GM12878 (cell line): ENCODE measurements at regions not wholly inside any gene's neighbourhood (a gene's known extent, or its start where the extent isn't known, plus 50 kb on each side); places are given as distances from the start of the nearest gene placed in this dataset.

ENCODE experiments used
- ATAC-seq: fragments of 200-7000 bp; cut with Tn5 transposase; 3 replicates; pipeline ENCODE4 v1.9.1; 2020; ENCODE audit warnings: mild to moderate bottlenecking, moderate library complexity
- BruUV-seq: library from RNA; stranded (reverse); fragments of 400-500 nt; replicated peaks from 2 replicates; lab custom pipeline; 2021; lab: Mats Ljungman, UMichigan
- CTCF ChIA-PET: fragments of 300-600 bp; sonication (Branson Sonifier 250); formaldehyde crosslinking; extraction: SDS; loops from one replicate; lab custom pipeline; 2021; ENCODE audit warnings: inconsistent platforms; lab: Yijun Ruan, JAX
- POLR2A ChIA-PET: fragments of 350-600 bp; formaldehyde crosslinking; extraction: SDS; loops from one replicate; lab custom pipeline; 2021; ENCODE audit warnings: inconsistent platforms; lab: Charles Lee
- RAD21 ChIA-PET: fragments of 300-600 bp; sonication (Branson Sonifier 250); formaldehyde crosslinking; loops from one replicate; lab custom pipeline; 2023; ENCODE audit warnings: antibody characterized with exemption; ENCODE audit not compliant: unreplicated experiment; lab: Charles Lee
- SMC1A ChIA-PET: fragments of 300-600 bp; sonication (Branson Sonifier 250); formaldehyde crosslinking; loops from one replicate; lab custom pipeline; 2023; ENCODE audit not compliant: unreplicated experiment, uncharacterized antibody; lab: Charles Lee
- DNase-seq: peaks from one replicate; pipeline ENCODE4 v3.0.0-alpha.2; 2011; ENCODE audit warnings: low read depth, low spot score
- FAIRE-seq: peaks from 3 replicates; lab custom pipeline; 2011; peaks lifted over from hg19 to GRCh38; lab: Jason Lieb, UNC
- H2AFZ ChIP-seq: 2 replicates; pipeline ENCODE4 v1.6.0; 2011; ENCODE audit warnings: low read depth, low read length, control low read depth; ENCODE audit not compliant: control insufficient read depth
- H3K27ac ChIP-seq: 2 replicates; pipeline ENCODE4 v1.5.1; 2011; ENCODE audit warnings: control low read depth; ENCODE audit not compliant: control insufficient read depth, insufficient read depth
- H3K27me3 ChIP-seq, 2 experiments: replicated peaks in 1 of 2; 2 replicates each; pipeline versions ENCODE4 v1.6.0 to v1.6.1; 2011; ENCODE audit warnings: low read length in 1 of 2; ENCODE audit not compliant: control insufficient read depth in 2 of 2, insufficient read depth in 2 of 2
- H3K36me3 ChIP-seq, 2 experiments: 2 replicates each; pipeline ENCODE4 v1.5.1; 2011; ENCODE audit warnings: low read length in 1 of 2; ENCODE audit not compliant: control insufficient read depth in 2 of 2, insufficient read depth in 2 of 2
- H3K4me1 ChIP-seq: 2 replicates; pipeline ENCODE4 v1.6.1; 2011; ENCODE audit warnings: mild to moderate bottlenecking, low read length, moderate library complexity, mixed read lengths; ENCODE audit not compliant: control insufficient read depth, insufficient read depth
- H3K4me2 ChIP-seq: 2 replicates; pipeline ENCODE4 v1.6.0; 2011; ENCODE audit warnings: control low read depth; ENCODE audit not compliant: control insufficient read depth, insufficient read depth
- H3K4me3 ChIP-seq: fragments of 200-600 bp; sonication (generic); 2 replicates; pipeline ENCODE4 v1.5.1; 2016
- H3K79me2 ChIP-seq: 2 replicates; pipeline ENCODE4 v1.6.0; 2011; ENCODE audit warnings: low read length; ENCODE audit not compliant: control insufficient read depth, insufficient read depth
- H3K9ac ChIP-seq: 2 replicates; pipeline ENCODE4 v1.8.0; 2011; ENCODE audit warnings: low read length, control low read depth, mixed read lengths; ENCODE audit not compliant: control insufficient read depth, insufficient read depth
- H3K9me3 ChIP-seq: replicated peaks from 3 replicates; pipeline ENCODE4 v1.5.1; 2011; ENCODE audit warnings: mild to moderate bottlenecking, low read length; ENCODE audit not compliant: control insufficient read depth, insufficient read depth
- H4K20me1 ChIP-seq: 2 replicates; pipeline ENCODE4 v1.6.0; 2011; ENCODE audit not compliant: control insufficient read depth, insufficient read depth
- HDAC2 ChIP-seq: fragments of 200-600 bp; sonication (generic); IDR thresholded peaks from 2 replicates; pipeline ENCODE4 v1.6.1; 2017
- IKZF2 ChIP-seq, 2 experiments: fragments of 450-650 bp; IDR thresholded peaks; 2 replicates each; pipeline ENCODE4 v1.6.1; 2017; ENCODE audit warnings: mild to moderate bottlenecking in 2 of 2, moderate library complexity in 2 of 2
- IRF4 ChIP-seq: IDR thresholded peaks from 2 replicates; pipeline ENCODE4 v1.6.1; 2011; ENCODE audit warnings: low read depth, low read length
- KAT2A ChIP-seq: conservative IDR thresholded peaks from 2 replicates; pipeline ENCODE4 v1.6.1; 2011; ENCODE audit warnings: low read depth, low read length; ENCODE audit not compliant: control insufficient read depth
- MEF2B ChIP-seq: fragments of 450-650 bp; IDR thresholded peaks from 2 replicates; pipeline ENCODE4 v1.6.1; 2018; ENCODE audit warnings: mild to moderate bottlenecking, moderate library complexity; ENCODE audit not compliant: partially characterized antibody, poor library complexity, severe bottlenecking
- NBN ChIP-seq: fragments of 450-650 bp; IDR thresholded peaks from 2 replicates; pipeline ENCODE4 v1.6.1; 2016
- NFXL1 ChIP-seq: fragments of 450-650 bp; IDR thresholded peaks from 2 replicates; pipeline ENCODE4 v1.6.1; 2017; ENCODE audit warnings: antibody characterized with exemption, mild to moderate bottlenecking, borderline replicate concordance
- NR2C2 ChIP-seq: IDR thresholded peaks from 2 replicates; pipeline ENCODE4 v1.6.1; 2011; ENCODE audit warnings: borderline replicate concordance, low read depth; ENCODE audit not compliant: control insufficient read depth, insufficient read length
- NRF1 ChIP-seq: conservative IDR thresholded peaks from 2 replicates; pipeline ENCODE4 v1.6.1; 2011; ENCODE audit warnings: mild to moderate bottlenecking, low read depth, low read length, improper control_type of control experiment
- RFX5 ChIP-seq: IDR thresholded peaks from 2 replicates; pipeline ENCODE4 v1.6.1; 2011; ENCODE audit warnings: low read depth, low read length, improper control_type of control experiment
- SMC3 ChIP-seq: IDR thresholded peaks from 2 replicates; pipeline ENCODE4 v1.6.1; 2011; ENCODE audit warnings: low read length, improper control_type of control experiment, borderline replicate concordance
- SPI1 ChIP-seq: IDR thresholded peaks from 2 replicates; pipeline ENCODE4 v1.6.1; 2011; ENCODE audit warnings: low read depth, mild to moderate bottlenecking, low read length, moderate library complexity, borderline replicate concordance; ENCODE audit not compliant: insufficient read depth
- SUPT20H ChIP-seq: IDR thresholded peaks from 2 replicates; pipeline ENCODE4 v1.6.1; 2011; ENCODE audit warnings: low read depth, mild to moderate bottlenecking, low read length, moderate library complexity, borderline replicate concordance; ENCODE audit not compliant: control insufficient read depth
- TCF7 ChIP-seq: IDR thresholded peaks from 2 replicates; pipeline ENCODE4 v1.6.1; 2014; ENCODE audit warnings: antibody characterized with exemption, borderline replicate concordance
- ZNF622 ChIP-seq: fragments of 450-650 bp; IDR thresholded peaks from 2 replicates; pipeline ENCODE4 v1.6.1; 2017; ENCODE audit warnings: mild to moderate bottlenecking, inconsistent platforms
- WGBS: methylation state at CpG from one replicate; pipeline ENCODE4 v1.1.6; 2016; ENCODE audit warnings: low lambda C conversion rate; ENCODE audit not compliant: insufficient replicate concordance, insufficient coverage; ENCODE audit errors: missing lambda C conversion rate; 5-methylcytosine and 5-hydroxymethylcytosine counted together
- in situ Hi-C: fragments of 300-500 bp; cut with MboI; formaldehyde crosslinking; loops from 9 replicates; pipeline ENCODE4 v1.14.3; 2018; ENCODE audit warnings: mixed read lengths
- intact Hi-C: fragments of 100-400 bp; cut with micrococcal nuclease; formaldehyde crosslinking; loops from one replicate; pipeline ENCODE4 v1.14.2; 2022; ENCODE audit not compliant: unreplicated experiment
- TF ChIP-seq, protein P1 (sequence below): IDR thresholded peaks from 2 replicates; pipeline ENCODE4 v1.6.1; 2011; ENCODE audit warnings: mild to moderate bottlenecking, low read depth, low read length, moderate library complexity; ENCODE audit not compliant: insufficient replicate concordance
- TF ChIP-seq, protein P2 (sequence below): IDR thresholded peaks from 2 replicates; pipeline ENCODE4 v1.6.1; 2012; ENCODE audit warnings: low read depth, low read length, improper control_type of control experiment
- TF ChIP-seq, protein P3 (sequence below): IDR thresholded peaks from 2 replicates; pipeline ENCODE4 v1.6.1; 2012; ENCODE audit warnings: low read depth, low read length, improper control_type of control experiment
- TF ChIP-seq, protein P4 (sequence below): fragments of 450-650 bp; IDR thresholded peaks from 2 replicates; pipeline ENCODE4 v1.6.1; 2018; ENCODE audit warnings: mild to moderate bottlenecking, low read depth, moderate library complexity; ENCODE audit not compliant: partially characterized antibody

DNA sequence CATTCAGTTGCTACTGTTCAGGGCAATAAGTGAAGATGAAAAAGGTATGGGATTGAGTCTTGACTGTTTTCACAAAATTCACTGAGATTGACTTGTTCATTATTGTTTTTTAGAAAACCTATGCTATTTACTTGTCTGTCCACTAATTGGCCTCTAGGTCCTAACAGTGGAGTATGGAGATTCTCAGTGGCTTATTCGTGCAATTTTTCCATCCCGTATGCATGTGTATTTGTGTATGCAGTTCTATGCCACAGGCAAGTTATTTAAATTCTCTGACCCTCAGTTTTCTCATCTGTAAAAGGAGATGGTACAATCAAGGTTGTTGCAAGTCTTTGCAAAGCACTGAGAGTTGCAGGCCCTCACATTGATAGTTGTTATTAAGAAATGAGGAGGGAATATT lies 151.0 kb downstream of the BBOX1 start (continued):
- TF ChIP-seq MEF2B (no peak), TCF7 (no peak), NR2C2 (no peak), SUPT20H (no peak)
- TF ChIP-seq, protein P1, sequence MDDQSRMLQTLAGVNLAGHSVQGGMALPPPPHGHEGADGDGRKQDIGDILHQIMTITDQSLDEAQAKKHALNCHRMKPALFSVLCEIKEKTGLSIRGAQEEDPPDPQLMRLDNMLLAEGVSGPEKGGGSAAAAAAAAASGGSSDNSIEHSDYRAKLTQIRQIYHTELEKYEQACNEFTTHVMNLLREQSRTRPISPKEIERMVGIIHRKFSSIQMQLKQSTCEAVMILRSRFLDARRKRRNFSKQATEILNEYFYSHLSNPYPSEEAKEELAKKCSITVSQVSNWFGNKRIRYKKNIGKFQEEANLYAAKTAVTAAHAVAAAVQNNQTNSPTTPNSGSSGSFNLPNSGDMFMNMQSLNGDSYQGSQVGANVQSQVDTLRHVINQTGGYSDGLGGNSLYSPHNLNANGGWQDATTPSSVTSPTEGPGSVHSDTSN, result no peak

DNA sequence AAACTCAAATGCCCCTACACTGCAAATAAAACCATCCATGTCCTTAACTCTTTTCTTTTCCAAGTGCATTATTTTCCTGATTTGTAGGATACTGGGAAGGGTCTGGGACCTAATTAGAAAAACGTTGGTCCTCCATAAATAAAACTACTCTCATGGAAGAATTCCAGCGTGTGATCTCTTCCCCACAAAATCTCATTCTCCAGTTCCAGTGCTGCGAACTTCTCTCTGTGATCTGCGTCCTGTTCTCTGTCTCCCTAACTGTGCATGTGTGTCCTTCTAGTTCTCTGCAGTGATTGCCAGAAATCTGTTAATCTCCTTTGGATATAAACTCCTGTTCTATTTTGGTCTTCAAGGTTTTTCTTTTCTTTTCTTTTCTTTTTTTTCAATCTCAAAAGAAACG lies 148.1 kb downstream of the BBOX1 start:
- FAIRE-seq (no peak), ATAC-seq (no peak), DNase-seq (no peak)
- Histone ChIP-seq H2AFZ (no peak overlapping the region), H3K9me3 (no peaks in the 10 kb centered on the region), H3K4me3 (no peak overlapping the region), H3K27ac (no peak overlapping the region), H3K4me2 (no peak overlapping the region), H3K27me3 (no peaks in the 10 kb centered on the region), H3K4me1 (no peaks in the 10 kb centered on the region), H3K9ac (no peak overlapping the region), H3K36me3 (no peaks in the 10 kb centered on the region), H4K20me1 (no peaks in the 10 kb centered on the region), H3K79me2 (no peaks in the 10 kb centered on the region)
- SMC1A ChIA-PET, result interaction anchor here (1.1 kb wide), 1 partner anchor 85 kb away, joined by 3 read pairs; no protein-coding TSS in a partner anchor
- POLR2A ChIA-PET, result no interaction called here
- RAD21 ChIA-PET, result no interaction called here
- BruUV-seq, result no TSS peak
- 45% methylated on average over 5 of the region's 5 CpGs for WGBS
- in situ Hi-C loops (loop anchor here (5.0 kb wide), 1 partner anchor 109 kb away; no protein-coding TSS in a partner anchor), intact Hi-C loops (loop anchor here (5.0 to 10.0 kb wide), 2 partner anchors 46 to 174 kb away; partner anchors contain the start of gene CCDC34)
- CTCF ChIA-PET, result no interaction called here
- TF ChIP-seq NFXL1, result no peak
- TF ChIP-seq, protein P2, sequence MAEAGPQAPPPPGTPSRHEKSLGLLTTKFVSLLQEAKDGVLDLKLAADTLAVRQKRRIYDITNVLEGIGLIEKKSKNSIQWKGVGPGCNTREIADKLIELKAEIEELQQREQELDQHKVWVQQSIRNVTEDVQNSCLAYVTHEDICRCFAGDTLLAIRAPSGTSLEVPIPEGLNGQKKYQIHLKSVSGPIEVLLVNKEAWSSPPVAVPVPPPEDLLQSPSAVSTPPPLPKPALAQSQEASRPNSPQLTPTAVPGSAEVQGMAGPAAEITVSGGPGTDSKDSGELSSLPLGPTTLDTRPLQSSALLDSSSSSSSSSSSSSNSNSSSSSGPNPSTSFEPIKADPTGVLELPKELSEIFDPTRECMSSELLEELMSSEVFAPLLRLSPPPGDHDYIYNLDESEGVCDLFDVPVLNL, result no peak
- no peak for TF ChIP-seq ZNF622
- TF ChIP-seq KAT2A, result no peak
- no peak for TF ChIP-seq IRF4
- no peak for TF ChIP-seq NRF1
- TF ChIP-seq HDAC2, result no peak
- TF ChIP-seq NBN, result no peak
- no peak for TF ChIP-seq IKZF2 (IDR thresholded peaks at IDR 0.05)
- TF ChIP-seq, protein P3, sequence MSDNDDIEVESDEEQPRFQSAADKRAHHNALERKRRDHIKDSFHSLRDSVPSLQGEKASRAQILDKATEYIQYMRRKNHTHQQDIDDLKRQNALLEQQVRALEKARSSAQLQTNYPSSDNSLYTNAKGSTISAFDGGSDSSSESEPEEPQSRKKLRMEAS, result no peak
- TF ChIP-seq, protein P4, sequence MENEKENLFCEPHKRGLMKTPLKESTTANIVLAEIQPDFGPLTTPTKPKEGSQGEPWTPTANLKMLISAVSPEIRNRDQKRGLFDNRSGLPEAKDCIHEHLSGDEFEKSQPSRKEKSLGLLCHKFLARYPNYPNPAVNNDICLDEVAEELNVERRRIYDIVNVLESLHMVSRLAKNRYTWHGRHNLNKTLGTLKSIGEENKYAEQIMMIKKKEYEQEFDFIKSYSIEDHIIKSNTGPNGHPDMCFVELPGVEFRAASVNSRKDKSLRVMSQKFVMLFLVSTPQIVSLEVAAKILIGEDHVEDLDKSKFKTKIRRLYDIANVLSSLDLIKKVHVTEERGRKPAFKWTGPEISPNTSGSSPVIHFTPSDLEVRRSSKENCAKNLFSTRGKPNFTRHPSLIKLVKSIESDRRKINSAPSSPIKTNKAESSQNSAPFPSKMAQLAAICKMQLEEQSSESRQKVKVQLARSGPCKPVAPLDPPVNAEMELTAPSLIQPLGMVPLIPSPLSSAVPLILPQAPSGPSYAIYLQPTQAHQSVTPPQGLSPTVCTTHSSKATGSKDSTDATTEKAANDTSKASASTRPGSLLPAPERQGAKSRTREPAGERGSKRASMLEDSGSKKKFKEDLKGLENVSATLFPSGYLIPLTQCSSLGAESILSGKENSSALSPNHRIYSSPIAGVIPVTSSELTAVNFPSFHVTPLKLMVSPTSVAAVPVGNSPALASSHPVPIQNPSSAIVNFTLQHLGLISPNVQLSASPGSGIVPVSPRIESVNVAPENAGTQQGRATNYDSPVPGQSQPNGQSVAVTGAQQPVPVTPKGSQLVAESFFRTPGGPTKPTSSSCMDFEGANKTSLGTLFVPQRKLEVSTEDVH, result no peak
- no peak for TF ChIP-seq RFX5
- no peak for TF ChIP-seq SPI1
- no peak for TF ChIP-seq SMC3
